Stimulated activated CD4-positive, alpha-beta T cell treated with anti-CD3 and anti-CD28 coated beads, TNF-alpha, amount 100 ng/mL, for 24 hours (primary cell): ENCODE measurements at regions not wholly inside any gene's neighbourhood (a gene's known extent, or its start where the extent isn't known, plus 50 kb on each side); places are given as distances from the start of the nearest gene placed in this dataset.
"Not testable (repeated sequence)": the region's sequence is repeated elsewhere in the genome, so short reads cannot be mapped to it uniquely, and the experiment has no call there.

Source experiments
- DNase-seq, 3 experiments: peaks; one replicate each; pipeline ENCODE4 v3.0.0-alpha.2; 2020; ENCODE audit warnings: low read depth in 3 of 3

DNA sequence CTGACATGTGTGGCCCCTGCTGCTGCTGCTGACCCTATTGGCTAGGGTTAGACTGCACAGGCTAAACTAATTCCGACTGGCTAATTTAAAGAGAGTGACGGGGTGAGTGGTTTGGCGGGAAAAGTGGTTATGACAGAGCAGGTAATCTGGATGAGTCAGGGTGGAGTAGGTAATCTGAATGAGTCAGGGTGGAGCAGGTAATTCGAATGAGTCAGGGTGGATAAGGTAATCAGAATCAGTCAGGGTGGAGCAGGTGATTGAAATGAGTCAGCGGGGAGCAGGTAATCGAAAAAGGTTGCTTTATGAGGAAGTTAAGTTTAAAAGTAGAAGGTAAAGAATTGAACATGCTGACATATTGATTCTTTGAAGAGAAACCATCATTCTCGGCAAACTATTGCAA lies 683.3 kb downstream of the REEP3 start:
- DNase-seq: not testable (repeated sequence)

DNA sequence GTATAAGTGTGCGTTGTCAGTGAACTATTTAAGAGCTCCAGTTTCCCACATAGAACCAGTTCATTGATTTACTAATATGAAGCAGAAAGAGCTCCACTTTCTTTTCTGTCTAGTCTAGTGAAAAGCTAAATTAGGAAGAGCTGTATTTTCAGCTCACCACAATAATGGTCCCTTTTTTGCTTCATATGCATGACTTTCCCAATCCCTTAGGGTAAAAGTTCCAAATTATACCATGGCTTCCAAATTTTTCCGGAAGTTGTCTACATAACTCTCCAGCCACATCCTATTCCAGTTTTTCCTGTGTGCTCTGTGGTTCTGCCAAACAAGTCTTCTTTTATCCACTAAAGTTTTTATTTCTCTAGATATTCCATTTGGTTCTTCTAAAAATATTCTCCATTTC lies 685.2 kb downstream of the REEP3 start:
- DNase-seq: no peak

DNA sequence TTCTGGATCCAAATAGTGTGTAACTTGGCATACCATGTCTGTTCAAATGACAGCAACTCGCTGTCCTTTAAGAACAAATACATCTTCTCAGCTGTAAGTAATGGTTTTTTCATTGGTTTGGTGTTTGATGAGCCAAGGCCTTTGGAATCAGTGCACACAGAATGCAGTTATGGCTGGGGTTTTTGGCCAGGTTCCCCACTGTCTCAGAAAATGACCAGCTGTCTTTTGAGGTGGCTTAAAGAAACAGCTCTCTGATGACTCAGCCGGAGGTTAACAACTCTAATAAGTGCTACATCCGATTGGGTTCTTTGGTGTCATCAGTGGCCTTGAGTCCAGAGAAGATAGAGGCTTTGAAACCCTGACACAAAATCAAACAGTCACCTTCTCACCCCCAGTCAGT lies 688.4 kb downstream of the REEP3 start:
- DNase-seq: no peak

DNA sequence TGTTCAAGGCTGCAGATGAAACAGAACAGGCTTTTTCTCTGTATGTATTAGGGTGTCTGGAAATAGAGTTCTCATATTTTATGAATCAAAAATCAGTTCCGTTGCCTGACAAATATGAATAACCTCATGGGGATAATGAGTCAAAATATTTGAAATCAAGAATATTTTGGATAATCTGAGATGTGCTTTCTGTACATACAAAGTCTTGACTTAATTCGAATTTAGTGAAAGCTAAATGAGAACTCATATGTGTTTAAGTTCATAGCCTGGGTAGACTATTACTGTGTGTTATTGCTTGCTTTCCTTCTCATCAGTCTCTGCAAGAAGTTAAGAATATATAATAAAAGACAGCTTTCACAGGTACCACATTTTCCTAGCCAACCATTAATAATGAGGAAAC lies 689.0 kb downstream of the REEP3 start:
- no peak for DNase-seq

DNA sequence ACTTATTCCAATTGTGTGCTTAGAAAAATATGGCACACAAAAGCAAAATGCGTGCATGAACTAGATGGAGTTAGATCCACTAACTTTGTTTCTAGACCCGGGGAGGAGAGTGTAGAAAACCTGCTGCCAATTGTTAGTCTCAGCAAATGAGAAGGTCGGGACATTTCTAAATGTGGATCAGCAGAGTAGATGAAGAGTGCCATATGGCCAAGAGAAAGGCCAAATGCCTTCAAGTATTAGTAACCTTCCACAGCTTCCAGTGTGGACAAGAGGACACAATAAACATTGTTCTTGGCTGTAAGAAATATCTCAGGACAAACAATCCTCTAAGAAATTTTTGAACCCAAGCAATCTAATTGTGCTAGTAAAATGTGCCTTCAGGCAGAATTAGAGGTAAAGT lies 690.3 kb downstream of the REEP3 start:
- no peak for DNase-seq

DNA sequence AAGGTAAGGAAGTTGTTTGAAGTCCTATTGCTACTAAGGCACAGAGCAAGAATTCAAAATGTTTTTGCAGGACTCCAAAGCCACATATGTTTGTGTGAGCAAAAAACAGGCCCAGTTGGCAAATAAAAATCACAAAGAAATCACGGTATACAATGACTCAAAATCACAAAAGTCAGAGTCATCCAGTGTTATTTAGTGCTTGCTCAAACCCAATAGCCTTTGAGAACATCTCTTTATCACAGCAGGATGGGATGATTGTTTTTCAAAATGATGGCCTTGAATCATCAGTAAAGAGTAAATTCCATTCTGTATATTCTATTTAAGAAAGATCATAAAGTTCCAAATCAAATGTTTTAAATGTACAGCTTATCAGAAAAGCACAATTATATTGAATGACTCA lies 693.9 kb downstream of the REEP3 start:
- no peak for DNase-seq

DNA sequence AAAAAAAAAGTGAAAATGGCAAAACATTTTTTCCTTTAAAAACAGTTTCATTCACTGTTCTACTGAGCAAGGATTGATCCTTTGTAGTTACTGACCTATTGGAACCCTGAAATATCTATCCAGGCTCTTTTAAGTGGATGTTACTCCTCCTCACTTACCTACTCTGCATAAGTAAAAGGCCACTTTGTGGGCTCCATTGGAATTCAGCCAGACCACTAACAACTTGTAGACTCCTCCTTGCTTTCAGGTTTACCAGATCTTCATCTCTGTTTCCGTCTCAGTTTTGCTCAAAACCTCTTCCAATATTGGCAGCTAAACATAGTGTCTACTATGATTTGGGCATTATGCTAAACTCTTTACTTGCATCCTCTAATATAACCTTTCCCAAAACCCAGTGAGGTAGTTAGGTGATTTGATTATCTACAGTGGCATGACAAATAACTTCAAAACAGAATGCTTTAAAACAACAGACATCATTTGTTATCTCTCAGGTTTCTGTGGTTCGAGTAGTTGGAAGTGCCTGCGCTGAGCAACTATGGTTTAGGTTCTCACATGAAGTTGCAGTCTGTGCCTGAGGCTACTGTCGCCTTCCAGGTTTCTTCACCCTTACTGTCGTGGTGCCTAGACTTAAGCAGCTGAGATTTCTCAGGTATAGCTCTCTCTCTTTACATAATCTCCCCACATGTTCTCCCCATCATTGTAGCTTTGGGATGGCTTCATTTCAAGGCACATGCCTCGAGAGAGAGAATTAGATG lies 698.2 kb downstream of the REEP3 start:
- DNase-seq: no peak

DNA sequence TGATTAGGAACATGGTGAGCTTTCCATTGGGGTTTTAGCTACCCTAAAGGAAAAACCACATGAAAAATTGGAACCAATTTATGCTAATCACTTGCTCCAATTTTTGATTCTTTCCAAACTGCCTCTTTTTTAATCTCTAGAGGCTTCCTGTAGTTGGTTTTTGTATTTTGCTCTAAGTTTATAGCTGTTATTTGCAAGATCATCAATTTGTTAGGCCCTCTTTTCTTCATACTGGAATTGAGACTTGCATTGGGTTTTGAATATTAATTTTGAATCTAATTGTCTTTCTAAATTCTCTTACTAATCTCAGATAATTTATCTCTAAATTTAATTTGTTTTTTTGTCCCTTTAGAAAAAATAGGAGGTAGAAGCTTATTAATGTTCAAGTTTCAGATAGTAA lies 713.3 kb downstream of the REEP3 start:
- no peak for DNase-seq

DNA sequence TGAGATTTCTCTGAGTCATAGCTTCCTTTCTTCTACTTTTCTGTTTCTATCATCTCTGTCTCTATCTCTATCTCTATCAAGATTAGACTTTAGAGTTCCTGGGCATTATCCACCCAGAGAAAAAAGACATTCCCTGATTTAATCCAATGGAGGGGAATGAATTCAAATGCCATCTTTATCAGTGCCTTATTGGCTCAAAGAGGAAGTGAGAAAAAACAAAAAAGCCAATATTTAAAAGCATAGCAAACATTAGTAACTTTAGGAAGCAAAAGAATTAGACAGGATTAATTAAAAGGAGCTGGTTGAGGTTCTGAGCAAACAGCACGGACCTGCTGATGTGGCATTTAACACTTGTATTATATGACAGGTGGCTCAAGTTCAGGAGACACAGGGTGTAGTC lies 736.5 kb downstream of the REEP3 start:
- DNase-seq: no peak

DNA sequence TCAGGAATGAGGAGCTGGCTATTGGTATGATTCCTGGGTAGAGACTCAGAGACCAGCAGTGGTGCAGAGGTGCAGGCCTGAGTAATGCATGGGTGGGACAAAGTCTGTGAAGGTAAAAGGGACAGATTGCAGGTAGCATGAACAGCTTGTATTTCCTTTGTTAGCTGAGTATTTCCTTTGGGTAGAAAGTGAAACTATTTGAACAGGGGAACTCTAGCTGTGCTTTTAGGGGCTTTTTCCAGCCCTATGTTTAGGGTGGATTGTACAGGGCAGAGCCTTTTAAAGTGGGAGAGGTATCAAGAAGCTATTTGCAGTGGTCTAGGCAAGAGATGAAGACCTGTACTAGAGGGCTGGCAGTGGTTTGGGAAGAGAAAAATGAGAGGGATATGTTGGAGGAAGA lies 739.9 kb downstream of the REEP3 start:
- DNase-seq: no peak

DNA sequence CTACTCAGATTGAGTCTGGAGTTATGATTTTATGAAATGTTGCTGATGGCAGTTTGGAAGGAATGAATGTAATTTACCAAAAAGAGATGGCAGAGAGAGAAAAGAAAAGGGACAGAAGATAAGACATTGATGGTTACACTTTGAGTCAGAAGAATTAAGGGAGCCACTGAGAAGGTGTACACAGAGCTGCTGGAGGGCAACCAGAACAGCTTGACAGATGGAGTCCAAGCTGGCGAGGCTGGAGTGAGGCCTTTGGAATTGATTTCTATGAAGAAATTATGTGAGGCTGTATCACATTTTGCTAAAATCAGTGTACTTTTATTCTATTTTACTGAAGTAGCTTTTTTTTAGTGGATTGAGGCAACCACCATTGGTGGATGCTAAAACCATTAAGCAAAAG lies 740.5 kb downstream of the REEP3 start:
- no peak for DNase-seq

DNA sequence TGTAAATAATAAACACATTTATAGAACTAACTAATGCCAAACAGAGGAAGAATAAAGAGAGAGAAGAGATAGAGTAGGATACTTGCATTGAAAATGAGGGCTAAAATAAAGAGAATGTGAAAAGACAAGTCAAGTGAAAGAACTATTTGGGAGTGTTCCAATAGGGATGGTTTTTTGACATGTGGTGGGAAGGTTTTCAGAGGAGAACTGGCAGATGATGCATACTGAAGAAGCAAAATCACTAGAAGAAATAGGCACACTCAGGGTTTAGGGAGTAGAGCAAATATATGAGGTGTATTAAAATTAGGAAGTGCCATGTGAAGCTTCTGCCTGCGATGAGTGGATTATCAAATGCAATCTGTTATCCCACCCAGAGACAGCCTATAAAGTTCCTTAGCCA lies 744.8 kb downstream of the REEP3 start:
- DNase-seq: no peak

DNA sequence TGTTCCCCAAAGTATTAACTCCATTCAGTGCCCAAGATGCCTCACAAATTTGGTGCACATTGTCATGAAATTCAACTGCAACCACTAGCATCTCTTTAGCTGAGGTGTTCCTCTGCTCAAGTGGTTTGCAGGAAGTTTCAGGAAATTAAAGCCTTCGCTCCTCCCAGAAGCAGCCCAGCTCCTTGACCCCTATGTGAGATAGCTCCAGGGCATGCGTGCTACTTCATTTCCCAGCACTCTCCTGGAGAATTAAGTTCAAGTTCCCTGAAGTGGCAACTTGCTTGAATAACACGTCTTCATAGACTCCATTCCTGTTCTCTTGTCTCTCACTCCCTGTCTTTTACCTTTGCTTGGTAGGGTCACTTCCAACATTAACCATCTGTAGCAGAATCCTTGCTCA lies 750.3 kb downstream of the REEP3 start:
- no peak for DNase-seq

DNA sequence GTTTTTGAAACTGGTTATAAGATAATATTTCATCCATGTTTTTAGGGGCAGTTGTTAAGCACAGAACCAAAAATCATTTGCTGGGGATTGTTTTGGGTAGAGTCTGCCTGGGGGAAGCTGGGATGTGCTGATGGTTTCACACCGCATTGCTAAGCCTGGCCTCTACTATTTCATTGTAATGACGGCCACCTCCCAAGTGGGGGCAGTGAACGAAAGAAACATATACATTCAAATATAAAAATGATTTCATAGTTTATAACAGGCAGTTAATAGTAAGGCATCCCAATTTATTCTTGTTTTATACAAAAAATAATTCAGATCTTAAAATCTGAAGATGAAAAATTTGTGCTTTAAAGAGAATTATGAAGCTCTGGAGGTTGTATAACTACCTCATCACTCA lies 750.8 kb downstream of the REEP3 start:
- DNase-seq: no peak

DNA sequence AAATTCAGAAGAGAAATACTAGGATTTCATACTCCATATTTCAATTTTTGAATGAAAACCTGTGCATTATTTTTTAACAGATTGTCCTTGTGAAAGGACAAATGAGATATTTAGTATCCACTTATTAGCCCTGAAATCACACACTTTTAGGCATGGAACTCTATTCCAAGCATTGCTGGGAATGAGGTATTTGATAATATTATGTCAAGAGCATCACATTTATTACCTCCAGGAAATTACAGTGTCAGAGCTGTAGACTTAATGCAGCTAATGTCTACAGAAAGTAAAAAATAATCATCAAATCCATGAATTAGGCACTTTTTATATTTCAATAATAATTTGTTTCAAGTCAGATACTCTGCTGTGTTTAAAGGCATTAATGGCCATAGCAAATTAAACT lies 753.8 kb downstream of the REEP3 start:
- no peak for DNase-seq

DNA sequence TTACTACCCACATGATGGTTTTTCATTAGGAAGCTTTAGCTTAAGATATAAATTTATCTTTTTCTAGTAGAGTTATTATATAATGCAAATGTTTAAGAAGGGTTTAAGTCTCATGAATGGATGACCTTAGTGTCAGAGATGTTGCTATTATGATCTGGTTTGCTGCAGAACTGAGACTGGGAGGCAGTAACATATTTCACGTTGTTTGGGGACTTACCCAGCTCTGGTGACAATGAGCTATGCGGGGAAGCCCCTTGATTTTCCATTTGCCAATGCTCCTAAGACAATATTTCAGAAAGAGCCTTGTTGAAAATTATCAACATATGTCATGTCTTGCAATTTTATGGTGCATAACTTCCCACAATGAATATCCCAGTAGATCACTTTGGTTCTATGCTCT lies 754.6 kb downstream of the REEP3 start:
- no peak for DNase-seq

DNA sequence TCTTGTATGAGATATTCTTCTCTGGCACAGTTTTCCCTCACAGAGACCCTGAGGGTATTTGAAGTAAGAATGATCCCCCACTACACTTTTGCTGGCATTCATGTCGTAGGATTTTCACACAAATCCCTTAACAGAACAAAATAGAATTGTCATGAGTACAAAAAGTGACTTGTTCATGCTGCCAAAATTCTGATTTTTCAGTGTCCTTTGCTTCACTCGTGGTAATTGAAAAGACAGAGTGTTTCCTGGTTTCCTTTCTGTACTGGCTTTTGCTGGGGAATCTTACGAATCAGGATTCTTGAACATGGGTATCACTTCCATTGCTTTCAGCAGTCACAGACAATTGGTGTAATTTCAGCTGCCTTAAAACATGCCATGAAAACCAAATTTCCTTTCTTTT lies 756.3 kb downstream of the REEP3 start:
- no peak for DNase-seq

DNA sequence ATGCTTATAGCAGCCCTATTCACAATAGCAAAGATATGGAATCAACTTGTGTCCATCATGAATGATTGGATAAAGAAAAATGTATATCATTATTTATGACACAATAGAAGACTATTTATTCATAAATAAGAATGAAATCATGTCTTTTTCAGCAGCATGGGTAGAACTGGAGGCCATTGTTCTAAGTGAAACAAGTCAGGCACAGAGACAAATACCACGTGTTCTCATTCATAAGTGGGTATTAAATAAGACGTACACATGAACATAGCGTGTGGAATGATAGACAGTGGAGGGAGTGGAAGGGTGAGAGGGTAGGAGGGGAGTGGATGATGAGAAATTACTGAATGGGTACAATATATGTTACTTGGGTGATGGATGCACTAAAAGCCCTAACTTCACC lies 762.4 kb downstream of the REEP3 start:
- no peak for DNase-seq

DNA sequence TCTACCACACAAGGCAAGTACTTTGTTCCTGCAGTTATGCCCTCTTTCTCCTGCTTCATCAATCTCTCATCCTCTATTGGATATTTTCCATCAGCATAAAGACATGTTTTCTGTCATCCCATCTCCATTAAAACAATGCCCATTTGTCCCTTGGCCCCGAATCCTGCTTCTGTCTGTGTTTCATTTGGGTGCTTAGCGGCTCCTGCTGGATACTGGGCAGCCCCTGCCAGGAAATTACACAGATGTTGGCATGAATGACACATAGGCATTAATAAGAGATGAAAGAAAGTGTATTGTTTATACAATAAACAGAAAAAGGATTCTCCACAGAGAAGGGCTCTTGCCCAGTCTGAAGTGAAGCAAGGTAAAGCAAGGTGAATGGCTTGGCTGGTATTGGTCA lies 765.3 kb downstream of the REEP3 start:
- DNase-seq: no peak

DNA sequence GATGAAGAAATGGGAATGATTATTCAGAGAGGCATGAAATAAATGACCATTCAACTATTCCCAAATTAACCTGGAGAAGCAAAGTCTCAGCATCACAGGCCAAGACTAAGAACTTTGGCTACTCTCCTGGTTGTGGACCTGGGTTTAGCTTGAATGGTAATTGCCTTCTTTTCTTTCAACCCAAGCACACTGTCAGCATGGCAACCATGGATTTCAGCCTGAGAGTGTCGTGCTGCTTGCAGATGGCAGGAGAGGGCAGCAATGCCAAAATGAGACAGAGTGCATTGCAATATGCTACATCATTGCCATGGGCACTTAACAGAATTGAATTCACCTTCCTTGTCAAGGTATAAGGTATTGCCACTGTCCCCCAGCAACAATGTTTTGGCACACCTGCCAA lies 767.2 kb downstream of the REEP3 start:
- DNase-seq: no peak

DNA sequence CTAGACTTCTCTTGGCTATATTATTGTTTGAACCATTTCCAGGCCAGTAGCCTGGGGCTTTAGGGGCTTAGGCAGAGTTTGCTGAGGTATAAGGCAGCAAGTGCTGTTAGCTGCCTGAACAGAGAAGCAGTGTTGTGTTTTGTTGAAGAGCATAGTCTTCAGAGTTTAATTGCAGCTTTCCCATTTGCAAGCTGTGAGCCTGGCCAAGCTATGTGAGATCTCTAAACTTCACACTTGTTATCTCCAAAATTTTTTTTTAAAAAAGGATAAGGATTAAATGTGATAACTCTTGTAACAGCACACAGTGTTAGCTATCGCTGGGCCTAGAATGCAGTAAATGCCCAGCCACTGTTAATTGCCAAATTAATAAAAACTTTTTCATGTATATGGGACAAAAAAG lies 782.4 kb downstream of the REEP3 start:
- no peak for DNase-seq

DNA sequence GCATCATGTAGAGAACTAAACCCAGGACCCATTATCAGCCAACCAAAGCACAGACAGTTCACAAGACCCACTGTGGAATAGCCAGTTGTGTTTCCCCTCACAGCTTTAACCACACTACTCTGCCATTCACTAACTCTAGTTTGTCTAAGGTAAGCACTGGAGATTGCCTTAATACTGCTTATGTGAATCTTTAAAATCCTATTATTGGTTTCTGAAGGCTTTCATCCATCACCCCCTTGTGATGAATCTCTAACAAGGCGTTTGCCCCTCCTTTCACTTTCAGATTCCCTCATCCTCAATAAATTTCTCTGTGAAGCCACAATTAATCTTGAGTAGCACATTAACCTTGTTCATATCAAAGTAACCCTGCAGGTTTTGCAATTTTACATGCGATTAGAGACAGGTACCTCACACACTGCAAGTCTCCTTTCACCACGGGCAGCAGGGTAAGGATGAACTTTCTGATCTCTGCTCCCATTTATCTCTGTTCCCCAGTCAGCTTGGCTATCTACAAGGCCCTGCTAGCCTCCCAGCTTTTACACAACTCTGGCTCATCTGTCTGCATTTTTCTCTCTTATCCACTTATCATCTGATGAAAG lies 785.6 kb downstream of the REEP3 start:
- no peak for DNase-seq

DNA sequence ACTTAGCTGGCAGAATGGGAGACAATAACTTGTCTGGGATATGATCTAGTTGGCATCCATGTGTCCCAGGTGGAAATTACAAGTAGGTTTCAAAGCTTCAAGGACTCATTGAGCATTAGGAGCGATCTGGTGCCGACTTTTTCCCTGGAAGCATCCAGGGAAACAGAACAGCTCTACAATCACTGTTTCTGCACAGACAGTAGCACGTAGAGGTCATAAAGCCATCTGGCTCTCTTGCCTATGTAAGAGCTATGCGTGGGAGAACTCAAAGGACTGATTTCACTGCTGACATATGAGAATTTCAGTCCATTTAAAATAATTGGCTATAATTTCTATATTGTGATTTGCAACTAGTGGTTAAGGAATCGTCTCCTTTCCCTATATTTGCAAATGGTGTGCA lies 791.7 kb downstream of the REEP3 start:
- DNase-seq: no peak

DNA sequence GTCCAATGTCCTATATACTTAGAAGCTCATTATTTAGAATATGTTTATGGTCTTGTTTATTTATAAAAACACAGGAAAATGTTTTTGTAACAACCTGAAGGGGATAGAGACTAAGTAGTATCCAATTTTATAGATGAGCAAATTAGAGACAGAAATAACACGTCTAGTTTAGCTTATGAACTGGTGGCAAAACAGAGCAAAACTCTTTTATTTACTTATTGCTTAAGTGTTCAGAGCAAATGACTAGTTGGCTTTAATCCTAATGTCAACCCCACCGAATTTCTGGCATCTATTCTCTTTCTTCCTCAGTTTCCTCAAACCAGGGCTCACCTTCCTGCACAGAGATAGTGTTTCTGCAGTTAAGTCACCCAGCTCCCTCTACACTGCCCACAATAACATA lies 792.8 kb downstream of the REEP3 start:
- DNase-seq: no peak
